Suprapubic skin (tissue), 3 donors: ENCODE measurements at regions not wholly inside any gene's neighbourhood (a gene's known extent, or its start where the extent isn't known, plus 50 kb on each side); places are given as distances from the start of the nearest gene placed in this dataset.

Source experiments
- POLR2AphosphoS5 ChIP-seq, 3 donors: sonication (generic); formaldehyde crosslinking; IDR thresholded peaks; one replicate each; pipeline ENCODE4 v1.6.1; 2017; ENCODE audit warnings: antibody characterized with exemption in 3 of 3
- TF ChIP-seq, protein P1 (sequence below), 2 donors: fragments of 200-600 bp in 1 of 2; fragments of 450-650 bp in 1 of 2; sonication (generic) in 1 of 2; IDR thresholded peaks; one replicate each; pipeline ENCODE4 v1.5.1; 2016 to 2019; ENCODE audit warnings: antibody characterized with exemption in 2 of 2, mild to moderate bottlenecking in 1 of 2, moderate library complexity in 1 of 2

DNA sequence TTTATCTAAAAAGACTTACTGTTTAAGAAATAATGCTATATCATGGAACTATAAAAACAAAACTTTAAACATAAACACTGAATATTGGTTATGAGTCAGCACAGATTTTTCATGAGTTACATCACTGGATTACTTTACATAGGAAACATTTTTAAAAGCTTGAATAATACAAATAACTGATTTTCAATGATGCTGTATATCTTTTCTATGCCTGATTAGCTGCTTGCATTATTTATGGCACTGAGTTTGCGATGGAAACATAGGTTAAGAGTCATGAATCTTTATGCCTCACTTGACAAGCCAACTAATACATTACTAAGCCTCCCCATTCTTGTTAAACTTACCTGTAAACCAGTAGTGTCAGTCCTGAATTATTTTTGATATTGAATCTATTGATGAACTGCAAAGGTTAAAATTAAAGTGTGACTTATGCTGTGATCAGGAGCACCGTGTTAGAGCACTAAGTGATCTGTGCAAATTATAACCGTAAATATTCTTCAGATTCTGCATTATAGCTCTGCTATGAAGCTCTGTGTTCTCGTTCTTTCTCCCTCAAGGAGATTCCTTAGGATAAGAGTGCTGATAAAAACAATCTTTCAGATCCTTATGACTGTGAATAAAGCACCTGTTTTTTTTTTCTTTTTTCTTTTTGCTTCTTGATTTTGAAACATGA, 437.3 kb upstream of the BCHE start:
- TF ChIP-seq, protein P1, sequence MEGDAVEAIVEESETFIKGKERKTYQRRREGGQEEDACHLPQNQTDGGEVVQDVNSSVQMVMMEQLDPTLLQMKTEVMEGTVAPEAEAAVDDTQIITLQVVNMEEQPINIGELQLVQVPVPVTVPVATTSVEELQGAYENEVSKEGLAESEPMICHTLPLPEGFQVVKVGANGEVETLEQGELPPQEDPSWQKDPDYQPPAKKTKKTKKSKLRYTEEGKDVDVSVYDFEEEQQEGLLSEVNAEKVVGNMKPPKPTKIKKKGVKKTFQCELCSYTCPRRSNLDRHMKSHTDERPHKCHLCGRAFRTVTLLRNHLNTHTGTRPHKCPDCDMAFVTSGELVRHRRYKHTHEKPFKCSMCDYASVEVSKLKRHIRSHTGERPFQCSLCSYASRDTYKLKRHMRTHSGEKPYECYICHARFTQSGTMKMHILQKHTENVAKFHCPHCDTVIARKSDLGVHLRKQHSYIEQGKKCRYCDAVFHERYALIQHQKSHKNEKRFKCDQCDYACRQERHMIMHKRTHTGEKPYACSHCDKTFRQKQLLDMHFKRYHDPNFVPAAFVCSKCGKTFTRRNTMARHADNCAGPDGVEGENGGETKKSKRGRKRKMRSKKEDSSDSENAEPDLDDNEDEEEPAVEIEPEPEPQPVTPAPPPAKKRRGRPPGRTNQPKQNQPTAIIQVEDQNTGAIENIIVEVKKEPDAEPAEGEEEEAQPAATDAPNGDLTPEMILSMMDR (IDR thresholded peaks at IDR 0.05): no peak
- TF ChIP-seq POLR2AphosphoS5 (IDR thresholded peaks at IDR 0.05): no peak
